Lung (tissue), 11 donors: ENCODE measurements at regions not wholly inside any gene's neighbourhood (a gene's known extent, or its start where the extent isn't known, plus 50 kb on each side); places are given as distances from the start of the nearest gene placed in this dataset.
A peak's percentile ranks its signal among the peaks of the same experiment; 100 is the strongest.

ENCODE experiments used
- ATAC-seq: fragments of 200-7000 bp; cut with Tn5 transposase; one replicate; pipeline ENCODE4 v1.9.1; 2020; ENCODE audit warnings: moderate number of reproducible peaks; ENCODE audit not compliant: insufficient read depth, low FRiP score
- DNase-seq, 3 donors: peaks; one replicate each; pipeline ENCODE4 v3.0.0-alpha.2; 2013 to 2017
- H3K27ac ChIP-seq, 2 donors: one replicate each; pipeline ENCODE4 v1.5.1; 2013; ENCODE audit warnings: mild to moderate bottlenecking in 2 of 2, moderate library complexity in 2 of 2, control low read depth in 1 of 2, inconsistent platforms in 1 of 2, low read depth in 1 of 2, low read length in 1 of 2
- H3K27me3 ChIP-seq, 3 donors: one replicate each; pipeline ENCODE4 v1.5.1; 2013; ENCODE audit warnings: low read length in 2 of 3; ENCODE audit not compliant: control insufficient read depth in 3 of 3, insufficient read depth in 3 of 3
- H3K36me3 ChIP-seq, 4 donors: one replicate each; pipeline ENCODE4 v1.5.1; 2013; ENCODE audit warnings: low read length in 4 of 4, mild to moderate bottlenecking in 1 of 4, moderate library complexity in 1 of 4; ENCODE audit not compliant: control insufficient read depth in 4 of 4, insufficient read depth in 4 of 4
- H3K4me1 ChIP-seq, 5 donors: one replicate each; pipeline ENCODE4 v1.5.1; 2013; ENCODE audit warnings: low read length in 5 of 5, mild to moderate bottlenecking in 2 of 5, moderate library complexity in 1 of 5; ENCODE audit not compliant: control insufficient read depth in 5 of 5, insufficient read depth in 5 of 5
- H3K4me3 ChIP-seq: one replicate; pipeline ENCODE4 v1.5.1; 2013; ENCODE audit warnings: mild to moderate bottlenecking, control low read depth, moderate library complexity
- H3K9ac ChIP-seq, 2 donors: one replicate each; pipeline ENCODE4 v1.5.1; 2013; ENCODE audit warnings: low read length in 2 of 2, control low read depth in 1 of 2; ENCODE audit not compliant: insufficient read depth in 1 of 2
- H3K9me3 ChIP-seq, 4 donors: one replicate each; pipeline ENCODE4 v1.5.1; 2013; ENCODE audit warnings: low read length in 3 of 4, mild to moderate bottlenecking in 1 of 4, moderate library complexity in 1 of 4; ENCODE audit not compliant: control insufficient read depth in 4 of 4, insufficient read depth in 3 of 4
- CTCF ChIP-seq: IDR thresholded peaks from 2 replicates; pipeline ENCODE4 v1.5.1; 2012; ENCODE audit warnings: mild to moderate bottlenecking; ENCODE audit errors: control extremely low read depth, extremely low read depth
- WGBS, 2 donors: extraction: QIAGEN DNeasy Blood & Tissue Kit; methylation state at CpG; one replicate each; pipeline ENCODE4 v1.1.7; 2013; 5-methylcytosine and 5-hydroxymethylcytosine counted together
- donor health status: control.
- donor health status: control.
- donor health status: Bipolar disorder and iron deficiency.
- donor health status: healthy.
- donor health status: DM: yes; HTN: yes; CAD: no.

- DNase-seq = peak in 1 of 3 donors; percentile 7
- Histone ChIP-seq H3K27ac (peak overlapping the region in 1 of 2 donors; percentile 17), H3K27me3 (peaks cover 0 to 2% (median 0%) of the 10 kb centered on the region in 3 donors), H3K9ac (no peak overlapping the region), H3K9me3 (no peaks in the 10 kb centered on the region), H3K4me1 (no peaks in the 10 kb centered on the region), H3K4me3 (no peak overlapping the region), H3K36me3 (no peaks in the 10 kb centered on the region)
- TF ChIP-seq CTCF = no peak
- 65 to 74% methylated on average over 9 of the region's 9 CpGs for WGBS, 2 donors
- ATAC-seq = no peak
Measured at GRCh38 chr9:109560470-109561132, 62.5 kb upstream of the PTPN3 start.

DNA sequence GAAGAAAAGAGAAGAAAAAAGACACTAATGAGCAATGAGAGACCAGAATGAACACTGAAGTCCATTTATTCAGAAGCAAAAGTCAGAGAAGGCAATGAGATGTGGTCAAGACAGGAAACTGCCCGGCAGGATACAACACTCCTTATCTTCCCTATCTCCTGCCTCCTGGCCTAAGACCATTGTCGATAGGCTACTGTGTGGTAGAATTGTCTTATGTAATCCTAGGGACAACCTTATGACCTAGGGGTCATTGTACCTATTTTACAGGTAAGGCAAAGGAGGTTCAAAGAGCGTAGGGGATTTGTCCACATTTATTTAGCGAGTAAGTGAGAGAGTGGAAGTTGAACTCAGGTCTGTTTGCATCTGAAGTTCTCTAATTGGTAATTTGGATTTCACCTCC, 63.0 kb upstream of the PTPN3 start:
- ATAC-seq (no peak), DNase-seq (no peak)
- WGBS, 2 donors = 58 to 63% methylated on average over 4 of the region's 4 CpGs
- Histone ChIP-seq H3K27me3 (peaks cover 0 to 2% (median 0%) of the 10 kb centered on the region in 3 donors), H3K36me3 (no peaks in the 10 kb centered on the region), H3K4me1 (no peaks in the 10 kb centered on the region), H3K9ac (no peak overlapping the region), H3K27ac (no peak overlapping the region), H3K9me3 (no peaks in the 10 kb centered on the region), H3K4me3 (no peak overlapping the region)
- TF ChIP-seq CTCF = no peak

DNA sequence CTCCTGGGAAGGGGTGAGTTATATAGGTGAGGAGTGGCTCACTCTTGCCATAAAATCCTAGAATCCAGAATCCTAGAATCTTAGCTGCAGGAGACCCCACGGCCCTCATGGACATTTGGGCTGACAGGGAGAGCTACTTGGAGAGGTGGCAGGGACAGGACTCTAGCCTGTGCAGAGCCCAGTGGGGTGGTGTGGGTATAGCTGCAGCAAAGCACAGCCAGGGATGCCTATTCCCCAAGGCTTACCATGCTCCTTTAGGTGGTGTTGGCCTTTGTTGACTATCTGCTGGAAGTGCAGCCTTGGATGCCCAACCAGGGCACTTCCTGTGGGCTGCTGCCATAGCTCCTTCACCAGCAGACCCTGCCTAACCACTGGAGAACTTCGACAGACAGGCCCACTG, 70.0 kb upstream of the PTPN3 start:
- whole genome bisulfite sequencing, 2 donors = 80 to 89% methylated on average over 2 of the region's 2 CpGs
- H3K9me3 ChIP-seq = peaks cover 0 to 5% (median 0%) of the 10 kb centered on the region in 4 donors
- H3K4me1 ChIP-seq = peaks cover 0 to 3% (median 0%) of the 10 kb centered on the region in 5 donors
- TF ChIP-seq CTCF = no peak
- no peak overlapping the region for H3K4me3 ChIP-seq
- H3K27me3 ChIP-seq = peaks cover 0 to 2% (median 0%) of the 10 kb centered on the region in 3 donors
- no peak overlapping the region for H3K27ac ChIP-seq
- H3K9ac ChIP-seq = no peak overlapping the region
- no peaks in the 10 kb centered on the region for H3K36me3 ChIP-seq
- DNase-seq = no peak
- no peak for ATAC-seq
